Fibroblast of lung (primary cell): ENCODE measurements at regions not wholly inside any gene's neighbourhood (a gene's known extent, or its start where the extent isn't known, plus 50 kb on each side); places are given as distances from the start of the nearest gene placed in this dataset.

Experiments
- DNase-seq, 2 donors: peaks; one replicate each; pipeline versions ENCODE4 v3.0.0 to v3.0.0-alpha.2; 2010; ENCODE audit warnings: low read depth in 2 of 2
- H2AFZ ChIP-seq: 2 replicates; pipeline ENCODE4 v1.5.1; 2012; ENCODE audit warnings: low read length, control low read depth, inconsistent platforms
- H3K27ac ChIP-seq: 2 replicates; pipeline ENCODE4 v1.5.1; 2011; ENCODE audit warnings: low read length, control low read depth; ENCODE audit not compliant: insufficient read depth
- H3K27me3 ChIP-seq: 2 replicates; pipeline ENCODE4 v1.5.1; 2011; ENCODE audit warnings: mild to moderate bottlenecking, low read length; ENCODE audit not compliant: control insufficient read depth, insufficient read depth
- H3K36me3 ChIP-seq: 2 replicates; pipeline ENCODE4 v1.5.1; 2011; ENCODE audit warnings: low read length; ENCODE audit not compliant: control insufficient read depth, insufficient read depth
- H3K4me1 ChIP-seq: 2 replicates; pipeline ENCODE4 v1.5.1; 2011; ENCODE audit warnings: low read length; ENCODE audit not compliant: control insufficient read depth, insufficient read depth; ENCODE audit errors: extremely low read depth
- H3K4me2 ChIP-seq: 2 replicates; pipeline ENCODE4 v1.5.1; 2011; ENCODE audit warnings: low read length, control low read depth; ENCODE audit not compliant: insufficient read depth; ENCODE audit errors: extremely low read depth
- H3K4me3 ChIP-seq, 4 experiments: fragments of 200-600 bp in 1 of 4; sonication (generic) in 1 of 4; replicated peaks in 1 of 4; 2 replicates each; pipeline ENCODE4 v1.5.1; 2011 to 2016; ENCODE audit warnings: low read length in 4 of 4, low read depth in 3 of 4, mild to moderate bottlenecking in 3 of 4, control low read depth in 2 of 4, inconsistent platforms in 1 of 4, mixed read lengths in 1 of 4; ENCODE audit not compliant: insufficient read depth in 1 of 4; ENCODE audit errors: control extremely low read depth in 1 of 4
- H3K79me2 ChIP-seq: 2 replicates; pipeline ENCODE4 v1.5.1; 2012; ENCODE audit warnings: mild to moderate bottlenecking, low read length, inconsistent platforms; ENCODE audit not compliant: control insufficient read depth, insufficient read depth
- H3K9ac ChIP-seq: 2 replicates; pipeline ENCODE4 v1.5.1; 2011; ENCODE audit warnings: mild to moderate bottlenecking, low read length, control low read depth; ENCODE audit not compliant: insufficient read depth
- H3K9me3 ChIP-seq: 2 replicates; pipeline ENCODE4 v1.5.1; 2012; ENCODE audit warnings: low read depth, low read length; ENCODE audit not compliant: control insufficient read depth, insufficient read depth
- H4K20me1 ChIP-seq: 2 replicates; pipeline ENCODE4 v1.5.1; 2011; ENCODE audit warnings: low read length; ENCODE audit not compliant: control insufficient read depth, insufficient read depth; ENCODE audit errors: extremely low read depth
- CTCF ChIP-seq, 2 donors: IDR thresholded peaks in 1 of 2; conservative IDR thresholded peaks in 1 of 2; 1 replicate in 1 of 2; 2 replicates in 1 of 2; pipeline ENCODE4 v1.5.1; 2011 to 2012; ENCODE audit warnings: low read length in 2 of 2, control low read depth in 1 of 2, inconsistent platforms in 1 of 2, low read depth in 1 of 2, mild to moderate bottlenecking in 1 of 2
- EZH2 ChIP-seq: IDR thresholded peaks from 2 replicates; pipeline ENCODE4 v1.5.1; 2012; ENCODE audit warnings: low read length, control low read depth, mild to moderate bottlenecking; ENCODE audit errors: missing control alignments

GRCh38 chr1:222387007-222387814 is 160.7 kb downstream of the HHIPL2 start:
- Histone ChIP-seq H3K27me3 (no peaks in the 10 kb centered on the region), H3K4me2 (no peak overlapping the region), H3K9ac (no peak overlapping the region), H2AFZ (no peak overlapping the region), H3K9me3 (no peaks in the 10 kb centered on the region), H3K79me2 (no peaks in the 10 kb centered on the region), H4K20me1 (no peaks in the 10 kb centered on the region), H3K4me1 (no peaks in the 10 kb centered on the region), H3K4me3 (no peak overlapping the region), H3K27ac (no peak overlapping the region), H3K36me3 (no peaks in the 10 kb centered on the region)
- DNase-seq = no peak
- TF ChIP-seq CTCF (conservative IDR thresholded peaks at IDR 0.05 in 1 of 2, IDR thresholded peaks at IDR 0.05 in 1 of 2; ENCODE audit: low read depth in 1 of 2, low read length in 2 of 2) (peak in 1 of 2 donors; percentile 16), EZH2 (no peak)

GRCh38 chr1:222385955-222386354 is 161.9 kb downstream of the HHIPL2 start:
- no peaks in the 10 kb centered on the region for H3K4me1 ChIP-seq
- DNase-seq = no peak
- no peak overlapping the region for H3K9ac ChIP-seq
- H3K27ac ChIP-seq = no peak overlapping the region
- H3K9me3 ChIP-seq = no peaks in the 10 kb centered on the region
- H3K36me3 ChIP-seq = no peaks in the 10 kb centered on the region
- TF ChIP-seq EZH2 = no peak
- no peak for TF ChIP-seq CTCF (conservative IDR thresholded peaks at IDR 0.05 in 1 of 2, IDR thresholded peaks at IDR 0.05 in 1 of 2; ENCODE audit: low read depth in 1 of 2, low read length in 2 of 2)
- H4K20me1 ChIP-seq = no peaks in the 10 kb centered on the region
- H3K4me3 ChIP-seq = no peak overlapping the region
- H3K27me3 ChIP-seq = no peaks in the 10 kb centered on the region
- H3K79me2 ChIP-seq = no peaks in the 10 kb centered on the region
- no peak overlapping the region for H2AFZ ChIP-seq
- H3K4me2 ChIP-seq = no peak overlapping the region

- Histone ChIP-seq H3K9me3 (no peaks in the 10 kb centered on the region), H3K4me1 (no peaks in the 10 kb centered on the region), H3K79me2 (no peaks in the 10 kb centered on the region), H3K9ac (no peak overlapping the region), H3K4me2 (no peak overlapping the region), H3K4me3 (no peak overlapping the region), H3K36me3 (no peaks in the 10 kb centered on the region), H4K20me1 (no peaks in the 10 kb centered on the region), H2AFZ (no peak overlapping the region), H3K27ac (no peak overlapping the region), H3K27me3 (no peaks in the 10 kb centered on the region)
- TF ChIP-seq CTCF (conservative IDR thresholded peaks at IDR 0.05 in 1 of 2, IDR thresholded peaks at IDR 0.05 in 1 of 2; ENCODE audit: low read depth in 1 of 2, low read length in 2 of 2) = no peak
- no peak for TF ChIP-seq EZH2
- no peak for DNase-seq
These were observed 162.6 kb downstream of the HHIPL2 start for GRCh38 chr1:222385262-222385661.
